GM21737 (cell line): ENCODE measurements at regions not wholly inside any gene's neighbourhood (a gene's known extent, or its start where the extent isn't known, plus 50 kb on each side); places are given as distances from the start of the nearest gene placed in this dataset.

ENCODE experiments used
- ATAC-seq: cut with Tn5 transposase; IDR thresholded peaks from one replicate; pipeline ENCODE4 v1.9.1; 2021; ENCODE audit warnings: mild to moderate bottlenecking, moderate library complexity; ENCODE audit not compliant: unreplicated experiment

DNA sequence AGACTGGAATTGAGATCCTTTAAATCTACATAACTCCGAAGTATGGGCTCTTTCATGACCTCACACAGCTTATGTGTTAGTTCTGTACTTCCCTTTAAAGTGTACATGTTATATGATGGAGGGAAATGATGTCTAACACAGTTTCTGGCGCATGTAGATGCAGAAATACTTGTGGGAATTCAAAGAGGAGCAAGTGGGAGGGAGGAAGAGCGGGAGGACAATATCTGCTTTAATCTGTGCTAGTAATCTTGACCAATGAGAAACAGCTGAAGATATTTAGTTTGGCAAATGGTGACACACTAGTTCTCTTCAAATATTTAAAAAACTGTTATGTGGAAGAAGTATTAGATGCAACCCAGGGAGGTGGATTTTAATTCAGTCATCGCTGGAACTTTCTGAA lies 62.9 kb upstream of the PLEKHG1 start:
- no peak for ATAC-seq

DNA sequence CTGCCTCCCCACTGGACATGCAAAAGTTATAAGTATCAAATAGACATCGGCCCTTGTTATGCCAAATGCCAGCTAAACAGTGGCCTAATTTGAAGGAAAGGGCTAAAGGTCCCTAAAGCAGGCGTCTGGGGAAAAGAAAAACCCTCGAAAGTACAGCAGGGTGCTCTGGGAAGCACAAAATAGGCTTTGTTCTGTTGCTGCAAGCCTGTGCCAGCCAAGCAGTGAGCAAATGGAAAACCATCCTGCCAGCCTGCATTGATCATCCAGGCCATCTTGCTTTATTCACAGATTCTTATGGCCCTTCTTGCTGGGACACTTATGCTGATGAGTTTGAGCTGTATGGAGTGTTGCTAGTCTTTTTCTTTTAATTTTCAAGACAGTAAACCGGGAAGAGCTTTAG lies 62.2 kb upstream of the PLEKHG1 start:
- no peak for ATAC-seq

DNA sequence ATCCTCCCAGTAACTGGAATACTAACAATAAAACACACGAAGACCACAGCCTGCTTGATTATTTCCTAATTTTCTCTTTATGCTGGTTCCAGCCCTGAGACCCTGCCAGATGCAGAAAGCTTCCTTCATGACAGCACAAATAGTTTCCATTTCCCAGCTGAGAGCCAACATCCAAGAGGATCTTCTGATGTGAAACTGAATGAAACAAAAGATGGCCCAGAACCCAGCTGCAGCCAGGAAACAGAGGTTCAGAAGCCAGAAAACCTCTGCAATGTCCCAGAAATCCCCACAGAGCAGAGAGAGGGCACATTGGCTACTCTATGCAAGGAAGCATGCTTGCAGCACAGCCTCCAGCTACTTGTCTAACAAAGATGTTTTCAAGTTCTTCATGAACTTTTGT lies 61.8 kb upstream of the PLEKHG1 start:
- ATAC-seq, result no peak

DNA sequence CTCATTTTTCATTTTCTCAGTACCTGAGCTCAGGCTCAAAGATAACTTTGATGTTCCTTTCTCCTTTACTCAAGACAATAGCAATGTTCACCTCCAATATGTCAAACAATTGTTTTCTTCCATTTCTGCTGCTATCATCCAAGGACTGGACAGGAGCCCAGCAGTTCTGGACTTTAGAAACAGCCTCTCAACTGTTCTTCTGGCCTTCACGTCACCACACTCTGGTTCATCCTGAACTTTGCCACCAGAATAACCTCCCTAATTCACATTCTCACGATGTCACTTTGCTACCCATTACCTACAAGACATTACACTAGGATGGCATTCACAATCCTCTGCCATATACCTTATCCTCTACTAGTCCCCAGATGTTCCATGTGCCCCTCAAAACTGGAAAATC lies 60.6 kb upstream of the PLEKHG1 start:
- ATAC-seq, result no peak

DNA sequence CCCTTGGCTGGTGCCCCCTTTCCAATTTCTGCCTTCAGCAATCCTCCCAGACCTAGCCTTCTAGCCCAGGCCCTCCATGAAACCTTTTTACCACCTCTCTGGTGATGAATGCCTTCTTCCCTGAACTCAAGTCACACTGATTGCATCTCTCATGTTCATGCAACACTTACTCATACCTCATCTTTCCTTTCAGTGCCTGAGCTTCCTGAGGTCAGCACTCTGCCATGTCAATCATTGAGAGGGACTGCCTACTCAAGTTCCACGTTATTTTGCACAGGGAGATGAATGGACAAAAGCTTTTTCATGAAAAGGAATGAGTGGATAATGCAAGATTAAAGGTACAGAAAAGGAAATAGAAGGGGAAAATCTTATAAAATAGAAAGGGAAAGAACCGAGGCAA lies 60.1 kb upstream of the PLEKHG1 start:
- no peak for ATAC-seq

DNA sequence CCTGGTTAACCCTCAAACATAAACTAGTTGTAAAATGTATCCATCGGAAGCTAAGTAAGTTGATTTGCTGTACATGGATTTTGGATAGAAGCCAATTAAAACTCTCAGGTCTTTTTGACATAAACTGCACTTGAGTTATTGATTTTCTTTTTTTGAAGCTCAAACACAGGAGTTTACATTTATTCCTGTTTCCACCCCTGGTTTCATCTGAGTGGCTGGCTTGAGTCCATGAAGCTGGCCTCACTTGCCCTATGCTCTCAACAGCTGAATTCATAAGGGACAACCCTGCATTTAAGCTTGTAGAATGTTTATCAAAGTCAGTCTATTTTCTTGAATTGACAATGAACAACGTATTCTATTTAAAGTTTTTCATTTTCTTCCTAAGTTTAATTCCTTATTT lies 58.1 kb upstream of the PLEKHG1 start:
- ATAC-seq, result no peak

DNA sequence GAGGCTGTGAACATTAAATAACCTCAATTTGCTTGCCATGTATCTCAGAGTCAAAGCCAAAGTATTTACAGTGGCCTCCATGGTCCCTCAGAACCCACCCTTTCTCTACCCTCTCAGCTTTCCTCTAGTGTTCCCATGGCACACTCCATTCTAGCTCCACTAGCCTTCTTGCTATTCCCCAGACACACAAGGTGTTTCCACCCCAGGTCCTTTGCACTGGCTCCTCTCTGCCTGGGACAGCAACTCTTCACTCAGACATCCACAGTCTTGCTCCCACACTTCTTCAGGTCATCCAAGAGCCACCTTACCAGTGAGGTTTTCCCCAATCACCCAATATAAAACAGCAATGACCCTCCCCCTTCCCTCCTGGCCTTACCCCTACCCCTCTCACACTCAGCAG lies 56.5 kb upstream of the PLEKHG1 start:
- no peak for ATAC-seq

DNA sequence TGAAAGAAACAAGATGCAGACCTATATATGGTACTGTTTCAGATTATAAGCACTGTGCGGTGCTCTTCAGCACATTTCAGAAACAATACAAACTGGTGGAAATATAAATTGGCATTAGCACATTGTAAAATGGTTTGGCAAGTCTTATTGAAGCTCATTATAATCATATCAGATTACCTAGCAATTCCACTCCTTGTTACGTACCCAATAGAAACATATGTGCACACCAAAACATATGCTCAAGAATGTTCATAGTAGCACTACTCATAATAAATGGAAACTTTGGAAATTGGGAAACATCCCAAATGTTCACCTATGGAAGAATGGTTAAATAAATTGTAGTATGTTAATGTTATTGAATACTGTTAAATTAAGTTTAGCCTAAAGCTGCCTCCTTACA lies 54.9 kb upstream of the PLEKHG1 start:
- no peak for ATAC-seq

DNA sequence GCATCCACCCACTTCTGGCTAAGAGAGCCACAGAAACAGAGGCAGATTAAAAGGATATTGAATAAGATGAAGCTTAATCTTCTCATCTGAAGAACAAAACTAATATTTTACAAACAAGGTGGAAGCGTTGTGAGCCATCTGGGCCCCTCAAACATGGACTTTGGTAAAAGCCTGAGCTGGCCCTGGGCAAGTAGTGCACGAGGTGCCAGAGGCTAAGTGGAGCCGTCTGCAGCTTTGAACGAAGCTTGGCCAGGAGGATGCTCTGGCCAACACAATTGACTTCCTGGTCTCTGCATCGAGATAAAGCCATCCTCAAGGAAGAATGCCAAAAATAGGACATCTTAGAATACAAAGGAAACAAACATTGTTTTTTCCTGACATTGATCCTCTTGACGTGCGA lies 53.2 kb upstream of the PLEKHG1 start:
- ATAC-seq, result no peak

DNA sequence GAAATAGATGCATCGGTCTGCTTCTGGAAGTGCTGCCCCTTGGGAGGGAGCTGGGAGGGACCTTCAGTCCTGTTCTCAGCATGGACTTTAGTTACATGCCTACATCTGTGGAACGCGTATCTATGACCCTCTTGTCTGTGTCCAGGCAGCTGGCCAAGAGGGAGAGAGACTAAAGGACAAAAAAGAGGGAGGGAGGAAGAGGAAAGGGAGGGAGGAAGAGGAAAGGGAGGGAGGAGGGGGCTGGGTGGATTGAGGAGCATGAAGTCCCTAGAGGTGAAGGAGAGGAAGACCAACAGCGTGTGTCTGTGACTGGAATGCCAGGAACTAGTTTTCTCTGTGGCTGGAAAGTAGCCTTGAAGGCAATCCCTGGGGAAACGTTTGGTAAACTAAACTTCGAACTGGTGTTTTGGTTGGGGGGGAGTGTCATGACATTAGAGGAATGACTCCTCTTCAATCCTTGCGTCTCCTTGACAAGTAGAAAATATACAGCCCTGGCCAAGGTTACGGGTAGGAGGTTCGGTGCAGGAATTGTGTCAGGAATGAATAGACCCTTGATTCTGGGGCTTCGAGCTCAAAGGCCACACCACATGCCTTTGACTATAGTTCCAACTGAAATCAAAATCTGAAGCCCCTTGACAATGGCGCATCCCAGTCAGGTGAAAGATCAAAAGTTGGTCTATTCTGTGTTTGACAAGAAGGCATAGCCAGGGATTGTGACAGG lies 52.0 kb upstream of the PLEKHG1 start:
- ATAC-seq, result no peak

DNA sequence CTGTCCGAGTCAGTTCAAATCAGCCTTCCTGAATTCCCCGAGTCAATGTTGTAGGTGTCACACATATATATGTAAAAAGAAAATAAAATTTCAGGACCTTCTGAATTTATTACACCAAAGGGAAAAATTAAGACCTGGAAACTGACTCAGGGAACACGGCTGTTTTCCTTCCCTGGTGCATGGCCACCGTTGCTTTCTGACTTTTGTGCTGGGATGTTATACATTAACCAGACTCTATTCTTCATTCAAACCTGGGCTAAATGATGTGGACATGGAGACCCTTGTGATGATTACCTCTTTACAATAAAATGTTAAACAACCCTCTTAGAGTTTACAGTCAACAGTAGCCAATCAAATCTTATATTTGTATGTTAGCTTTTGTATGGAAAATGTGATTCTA lies 51.4 kb upstream of the PLEKHG1 start:
- ATAC-seq, result no peak

DNA sequence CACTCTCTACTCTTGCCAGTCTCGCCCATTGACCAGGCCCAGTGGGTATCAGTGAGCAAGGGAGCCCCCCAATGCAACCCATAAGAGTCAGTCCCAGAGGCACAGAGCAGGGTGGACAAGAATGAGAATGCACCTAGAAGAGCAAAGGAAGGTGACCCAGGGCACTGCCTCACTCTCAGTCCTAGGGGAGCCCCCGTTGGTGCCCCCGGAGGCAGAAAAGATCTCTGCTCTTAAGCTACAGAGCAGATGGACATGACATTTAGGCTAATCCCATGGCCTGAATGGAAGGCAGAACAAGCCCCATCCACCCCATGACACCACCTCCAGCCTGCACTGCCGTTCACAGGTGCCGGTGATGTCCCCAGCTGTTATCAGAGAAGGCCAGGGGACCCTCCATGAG lies 50.7 kb upstream of the PLEKHG1 start:
- no peak for ATAC-seq

DNA sequence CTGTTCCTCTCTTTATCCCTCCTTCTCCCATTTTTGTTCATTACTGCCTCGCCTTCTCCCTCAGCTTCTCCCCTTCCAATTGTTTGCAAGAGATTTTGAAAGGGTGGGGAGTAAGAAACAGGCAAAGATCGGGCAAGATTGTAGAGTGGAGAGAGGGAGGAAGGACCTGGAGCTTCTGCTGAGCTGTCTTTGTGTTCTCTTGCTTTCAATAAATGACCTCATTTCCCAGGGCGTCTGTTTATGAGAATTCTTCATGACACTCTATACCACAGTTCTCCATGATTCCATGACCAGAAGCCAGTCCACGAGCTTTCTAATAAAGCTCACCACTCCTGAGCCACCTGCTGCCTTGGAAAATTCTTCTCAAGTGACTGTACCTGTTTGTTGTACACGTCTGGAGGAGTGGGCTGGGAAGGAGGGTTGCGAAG lies 50.0 kb upstream of the PLEKHG1 start:
- ATAC-seq, result no peak
